AG08396 (cell line): ENCODE measurements at regions not wholly inside any gene's neighbourhood (a gene's known extent, or its start where the extent isn't known, plus 50 kb on each side); places are given as distances from the start of the nearest gene placed in this dataset.

Source experiments
- DNase-seq: peaks from one replicate; pipeline ENCODE4 v3.0.0; 2012; ENCODE audit warnings: low spot score, mixed read lengths

DNA sequence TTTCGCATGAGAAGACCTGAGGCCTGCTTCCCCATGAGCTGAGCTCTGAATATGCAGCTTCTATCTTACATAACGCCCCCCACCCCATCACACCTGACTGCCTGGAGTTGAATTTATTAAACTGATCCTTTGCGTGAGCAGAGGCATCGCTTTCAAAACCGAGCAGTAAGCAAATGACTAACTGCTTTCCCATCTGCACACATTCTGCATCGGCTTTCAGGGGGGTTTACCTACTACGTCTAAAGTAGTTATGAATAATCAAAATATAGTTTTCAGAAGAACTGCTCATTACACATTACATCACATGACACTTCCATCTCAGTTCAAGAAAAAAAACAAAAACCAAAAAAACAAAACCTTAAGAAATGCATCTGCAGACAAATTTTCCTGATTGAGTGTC is 54.7 kb upstream of the EGR2 start:
- no peak for DNase-seq

DNA sequence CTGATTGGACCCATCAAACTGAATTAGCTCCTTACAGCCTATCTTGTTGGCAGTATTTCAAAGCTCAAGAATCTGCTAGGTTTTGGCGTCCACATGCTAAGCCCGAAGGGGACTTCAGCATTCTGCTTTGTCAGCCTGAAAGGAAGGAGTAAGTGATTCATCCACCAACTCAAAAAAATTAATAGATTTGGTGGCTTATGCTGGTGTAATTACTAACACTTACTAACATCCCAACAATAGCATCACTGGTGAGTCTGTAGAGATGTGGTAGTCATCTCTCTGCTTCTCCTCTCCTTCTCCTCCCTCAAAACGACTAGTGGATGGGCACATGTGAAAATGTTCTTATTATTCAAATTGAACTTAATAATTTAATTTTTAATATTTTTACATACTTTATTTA is 53.8 kb upstream of the EGR2 start:
- DNase-seq, result no peak

DNA sequence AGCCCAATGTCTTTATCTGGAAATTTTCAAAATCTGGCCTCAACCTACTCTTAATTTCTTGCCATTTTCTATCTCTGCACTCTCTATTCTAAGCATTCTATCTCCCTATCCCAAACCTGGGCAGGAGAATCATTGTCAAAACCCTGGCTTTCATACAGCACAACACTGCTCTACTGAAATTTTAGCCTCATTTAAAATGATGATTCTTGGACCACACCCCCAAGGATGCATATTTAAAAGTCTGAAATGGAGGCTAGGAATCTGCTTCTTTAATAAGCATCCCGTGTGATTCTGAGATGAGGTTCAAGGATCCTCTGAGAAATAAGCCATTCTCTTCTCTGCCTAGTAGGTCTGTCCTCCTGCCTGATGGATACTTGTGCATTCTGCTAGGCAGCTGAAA is 50.8 kb upstream of the EGR2 start:
- no peak for DNase-seq

DNA sequence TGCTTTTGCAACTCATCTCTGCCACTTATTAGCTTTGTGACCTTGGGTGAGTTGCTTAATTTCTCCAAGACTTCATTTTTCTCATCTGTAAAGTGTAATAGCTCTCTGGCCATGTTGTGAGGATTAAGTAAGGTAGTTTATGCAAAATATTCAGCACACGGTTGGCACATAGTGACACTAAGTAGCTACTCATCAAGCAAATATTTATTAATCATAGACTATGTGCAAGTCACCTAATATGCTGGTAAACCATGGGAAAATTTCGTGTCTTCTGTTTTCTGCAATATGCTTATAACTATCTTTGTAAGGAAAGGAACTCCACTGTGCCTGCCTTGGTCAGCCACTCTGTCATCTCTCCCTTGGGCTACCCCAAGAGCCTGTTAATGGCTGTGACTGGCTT is 50.3 kb upstream of the EGR2 start:
- DNase-seq, result no peak
